HepG2 (cell line): ENCODE measurements at regions not wholly inside any gene's neighbourhood (a gene's known extent, or its start where the extent isn't known, plus 50 kb on each side); places are given as distances from the start of the nearest gene placed in this dataset.

Source experiments
- ATAC-seq: fragments of 200-7000 bp; cut with Tn5 transposase; 3 replicates; pipeline ENCODE4 v1.9.1; 2020; ENCODE audit warnings: mild to moderate bottlenecking, moderate library complexity
- BruUV-seq: library from RNA; stranded (reverse); fragments of 400-500 nt; replicated peaks from 2 replicates; lab custom pipeline; 2021; lab: Mats Ljungman, UMichigan
- CTCF ChIA-PET: fragments of 300-600 bp; formaldehyde crosslinking; extraction: SDS; loops from one replicate; lab custom pipeline; 2021; ENCODE audit warnings: low total read pairs, inconsistent platforms, low intra/inter-chr PET ratio; lab: Yijun Ruan, JAX
- POLR2A ChIA-PET: fragments of 350-600 bp; sonication (Branson Sonifier 250); formaldehyde crosslinking; loops from one replicate; lab custom pipeline; 2020; ENCODE audit warnings: antibody characterized with exemption, inconsistent platforms; lab: Yijun Ruan, JAX
- DNase-seq: peaks from one replicate; pipeline ENCODE4 v3.0.0-alpha.2; 2015; ENCODE audit warnings: low spot score
- FAIRE-seq: peaks from 3 replicates; lab custom pipeline; 2011; peaks lifted over from hg19 to GRCh38; lab: Jason Lieb, UNC
- H2AFZ ChIP-seq: one replicate; pipeline ENCODE4 v1.6.1; 2011; ENCODE audit warnings: low read length, inconsistent platforms
- H3K27ac ChIP-seq: fragments of 300-600 bp; 3 replicates; pipeline ENCODE4 v1.8.0; 2011; ENCODE audit warnings: mixed run types, mild to moderate bottlenecking, mixed read lengths, low read length, inconsistent platforms; ENCODE audit not compliant: insufficient read depth; ENCODE audit errors: extremely low read length
- H3K27me3 ChIP-seq, 2 experiments: fragments of 200-600 bp in 1 of 2; 2 replicates in 1 of 2; 3 replicates in 1 of 2; pipeline versions ENCODE4 v1.6.0 to v1.8.0; 2011; ENCODE audit warnings: low read length in 2 of 2, mild to moderate bottlenecking in 2 of 2, moderate library complexity in 2 of 2, inconsistent platforms in 1 of 2; ENCODE audit not compliant: insufficient read depth in 2 of 2, control insufficient read depth in 1 of 2
- H3K36me3 ChIP-seq, 2 experiments: fragments of 200-600 bp in 1 of 2; replicated peaks in 1 of 2; 2 replicates in 1 of 2; 3 replicates in 1 of 2; pipeline versions ENCODE4 v1.5.1 to v1.8.0; 2011; ENCODE audit warnings: low read length in 2 of 2, inconsistent platforms in 1 of 2; ENCODE audit not compliant: insufficient read depth in 2 of 2, control insufficient read depth in 1 of 2
- H3K4me1 ChIP-seq: 2 replicates; pipeline ENCODE4 v1.5.1; 2012; ENCODE audit warnings: low read length, inconsistent platforms; ENCODE audit not compliant: insufficient read depth
- H3K4me2 ChIP-seq: 2 replicates; pipeline ENCODE4 v1.6.0; 2011; ENCODE audit warnings: low read depth, low read length, inconsistent platforms
- H3K4me3 ChIP-seq, 3 experiments: fragments of 200-600 bp in 1 of 3; sonication (generic), shearing (Covaris generic) in 1 of 3; replicated peaks in 1 of 3; 2 replicates each; pipeline ENCODE4 v1.5.1; 2011 to 2016; ENCODE audit warnings: low read length in 3 of 3, inconsistent platforms in 2 of 3, low read depth in 2 of 3, mild to moderate bottlenecking in 2 of 3, control low read depth in 1 of 3, mixed read lengths in 1 of 3; ENCODE audit not compliant: insufficient read depth in 1 of 3
- H3K79me2 ChIP-seq: one replicate; pipeline ENCODE4 v1.6.1; 2011; ENCODE audit warnings: low read length, inconsistent platforms; ENCODE audit not compliant: insufficient read depth
- H3K9ac ChIP-seq: 2 replicates; pipeline ENCODE4 v1.6.0; 2011; ENCODE audit warnings: mild to moderate bottlenecking, low read depth, low read length, inconsistent platforms; ENCODE audit not compliant: insufficient read depth
- H3K9me3 ChIP-seq: 2 replicates; pipeline ENCODE4 v1.5.1; 2012; ENCODE audit warnings: mild to moderate bottlenecking, low read length
- H4K20me1 ChIP-seq: 2 replicates; pipeline ENCODE4 v1.6.0; 2011; ENCODE audit warnings: inconsistent platforms, mild to moderate bottlenecking, low read length, moderate library complexity; ENCODE audit not compliant: insufficient read depth
- BCL6 ChIP-seq: IDR thresholded peaks from 2 replicates; pipeline ENCODE4 v1.6.1; 2016; ENCODE audit warnings: missing genetic modification reagents, missing compliant biosample characterization
- GPN1 ChIP-seq: sonication (generic); formaldehyde crosslinking; IDR thresholded peaks from 2 replicates; pipeline ENCODE4 v1.5.1; 2020; ENCODE audit warnings: missing genetic modification reagents, borderline replicate concordance
- KDM3A ChIP-seq: IDR thresholded peaks from 2 replicates; pipeline ENCODE4 v1.6.1; 2018; ENCODE audit warnings: low read depth, missing compliant biosample characterization
- PCBP1 ChIP-seq: fragments of 200-400 bp; formaldehyde crosslinking; IDR thresholded peaks from 2 replicates; pipeline ENCODE4 v1.6.1; 2017; ENCODE audit warnings: mild to moderate bottlenecking, low read depth, low read length, borderline replicate concordance
- RCOR2 ChIP-seq: IDR thresholded peaks from 2 replicates; pipeline ENCODE4 v1.6.1; 2016; ENCODE audit warnings: missing biosample characterization, missing genetic modification reagents
- SIN3A ChIP-seq: IDR thresholded peaks from 2 replicates; pipeline ENCODE4 v1.6.1; 2011; ENCODE audit warnings: low read depth, mild to moderate bottlenecking, control low read depth, low read length, borderline replicate concordance
- SNAPC2 ChIP-seq: sonication (generic); formaldehyde crosslinking; IDR thresholded peaks from 2 replicates; pipeline ENCODE4 v1.8.1; 2022; ENCODE audit warnings: mild to moderate bottlenecking, missing genetic modification reagents
- ZKSCAN1 ChIP-seq: fragments of 150-350 bp; IDR thresholded peaks from 2 replicates; pipeline ENCODE4 v1.6.1; 2014; ENCODE audit warnings: low read length
- ZNF17 ChIP-seq: sonication (generic); formaldehyde crosslinking; IDR thresholded peaks from 2 replicates; pipeline ENCODE4 v1.5.0; 2020; ENCODE audit warnings: mild to moderate bottlenecking, missing genetic modification reagents
- ZNF256 ChIP-seq: sonication (generic); formaldehyde crosslinking; conservative IDR thresholded peaks from 2 replicates; pipeline ENCODE4 v1.4.0; 2020; ENCODE audit warnings: missing genetic modification reagents
- ZNF451 ChIP-seq: sonication (generic); formaldehyde crosslinking; IDR thresholded peaks from 2 replicates; pipeline ENCODE4 v1.5.0; 2020; ENCODE audit warnings: mild to moderate bottlenecking, missing genetic modification reagents
- ZNF878 ChIP-seq: sonication (generic); formaldehyde crosslinking; IDR thresholded peaks from 2 replicates; pipeline ENCODE4 v1.8.1; 2023; ENCODE audit warnings: mild to moderate bottlenecking, missing genetic modification reagents, moderate library complexity
- ZZZ3 ChIP-seq: sonication (generic); formaldehyde crosslinking; IDR thresholded peaks from 2 replicates; pipeline ENCODE4 v1.4.0; 2020; ENCODE audit warnings: missing genetic modification reagents, mild to moderate bottlenecking, borderline replicate concordance
- WGBS: methylation state at CpG from one replicate; pipeline ENCODE4 v1.1.6; 2017; ENCODE audit warnings: low lambda C conversion rate; 5-methylcytosine and 5-hydroxymethylcytosine counted together
- in situ Hi-C: cut with HindIII; loops from 2 replicates; pipeline ENCODE4 v1.10.0; 2017; ENCODE audit warnings: low pct_unique_long_range_greater_than_20kb; ENCODE audit not compliant: extremely low pct_ligation_motif_present
- intact Hi-C: fragments of 100-400 bp; cut with micrococcal nuclease; formaldehyde crosslinking; loops from one replicate; pipeline ENCODE4 v1.10.0; 2022; ENCODE audit not compliant: unreplicated experiment
- TF ChIP-seq, protein P1 (sequence below): sonication (generic); formaldehyde crosslinking; IDR thresholded peaks from 2 replicates; pipeline ENCODE4 v1.4.0; 2020; ENCODE audit warnings: mild to moderate bottlenecking, missing genetic modification reagents
- TF ChIP-seq, protein P2 (sequence below): sonication (generic); formaldehyde crosslinking; IDR thresholded peaks from 2 replicates; pipeline ENCODE4 v1.9.0; 2021; ENCODE audit warnings: missing genetic modification reagents, mild to moderate bottlenecking, borderline replicate concordance
- TF ChIP-seq, protein P3 (sequence below): sonication (generic); formaldehyde crosslinking; IDR thresholded peaks from 2 replicates; pipeline ENCODE4 v1.5.1; 2020; ENCODE audit warnings: missing genetic modification reagents, mild to moderate bottlenecking, borderline replicate concordance

DNA sequence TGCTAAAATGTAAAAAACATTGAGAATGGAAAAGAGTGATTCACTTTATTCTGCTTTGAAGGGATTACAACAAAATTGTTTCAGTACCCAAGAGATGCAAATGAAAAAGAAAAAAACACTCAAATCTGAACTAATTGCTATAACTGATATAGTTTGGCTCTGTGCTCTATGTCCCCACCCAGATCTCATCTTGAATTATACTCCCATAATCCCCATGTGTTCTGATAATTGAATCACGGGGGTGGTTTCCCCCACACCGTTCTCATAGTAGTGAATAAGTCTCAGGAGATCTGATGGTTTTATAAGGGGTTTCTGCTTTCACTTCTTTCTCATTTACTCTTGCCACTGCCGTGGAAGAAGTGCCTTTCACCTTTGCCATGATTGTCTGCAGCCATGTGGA is 213.6 kb upstream of the GALNTL6 start:
- no TSS peak for BruUV-seq
- no peak for TF ChIP-seq SNAPC2 (CRISPR knock-in tag)
- no peak for TF ChIP-seq ZNF451
- TF ChIP-seq ZNF878 (CRISPR knock-in tag), result no peak
- TF ChIP-seq BCL6 (CRISPR knock-in tag), result no peak
- TF ChIP-seq RCOR2, result no peak
- TF ChIP-seq GPN1 (CRISPR knock-in tag), result no peak
- no peak for TF ChIP-seq ZKSCAN1
- TF ChIP-seq PCBP1, result no peak
- TF ChIP-seq ZZZ3 (CRISPR knock-in tag), result no peak
- TF ChIP-seq, all 625 proteins: peak for 0
- in situ Hi-C loops, result no loop called here
- H3K4me2 ChIP-seq, result no peak overlapping the region
- no peak overlapping the region for H3K4me3 ChIP-seq
- H3K27ac ChIP-seq, result no peak overlapping the region
- no peaks in the 10 kb centered on the region for H3K79me2 ChIP-seq
- DNase-seq, result no peak
- ATAC-seq, result no peak
- ChIA-PET CTCF (no interaction called here), POLR2A (no interaction called here)
- H2AFZ ChIP-seq, result no peak overlapping the region
- no peak overlapping the region for H3K9ac ChIP-seq
- H3K36me3 ChIP-seq, result no peaks in the 10 kb centered on the region
- no peaks in the 10 kb centered on the region for H3K9me3 ChIP-seq
- H3K4me1 ChIP-seq, result no peaks in the 10 kb centered on the region
- 0% methylated on average over 3 of the region's 3 CpGs for WGBS
- FAIRE-seq, result no peak
- H3K27me3 ChIP-seq, result no peaks in the 10 kb centered on the region
- intact Hi-C loops, result no loop called here
- no peaks in the 10 kb centered on the region for H4K20me1 ChIP-seq

DNA sequence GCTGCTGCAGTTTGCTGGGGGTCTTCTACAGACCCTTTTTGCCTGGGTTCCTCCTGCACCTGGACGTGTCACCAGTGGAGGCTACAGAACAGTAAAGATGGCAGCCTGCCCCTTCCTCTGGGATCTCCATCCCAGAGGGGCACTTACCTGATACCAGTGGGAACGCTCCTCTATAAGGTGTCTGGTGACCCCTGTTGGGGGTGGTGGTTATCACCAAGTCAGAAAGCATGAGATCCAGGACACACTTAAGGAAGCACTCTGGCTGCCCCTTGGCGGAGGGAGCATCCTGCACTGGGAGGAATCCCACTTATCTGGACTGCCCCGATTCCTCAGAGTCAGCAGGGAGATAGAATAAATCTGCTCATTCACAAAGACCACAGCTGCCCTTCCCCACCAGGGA is 218.9 kb upstream of the GALNTL6 start:
- no peak for ATAC-seq
- TF ChIP-seq, protein P1, sequence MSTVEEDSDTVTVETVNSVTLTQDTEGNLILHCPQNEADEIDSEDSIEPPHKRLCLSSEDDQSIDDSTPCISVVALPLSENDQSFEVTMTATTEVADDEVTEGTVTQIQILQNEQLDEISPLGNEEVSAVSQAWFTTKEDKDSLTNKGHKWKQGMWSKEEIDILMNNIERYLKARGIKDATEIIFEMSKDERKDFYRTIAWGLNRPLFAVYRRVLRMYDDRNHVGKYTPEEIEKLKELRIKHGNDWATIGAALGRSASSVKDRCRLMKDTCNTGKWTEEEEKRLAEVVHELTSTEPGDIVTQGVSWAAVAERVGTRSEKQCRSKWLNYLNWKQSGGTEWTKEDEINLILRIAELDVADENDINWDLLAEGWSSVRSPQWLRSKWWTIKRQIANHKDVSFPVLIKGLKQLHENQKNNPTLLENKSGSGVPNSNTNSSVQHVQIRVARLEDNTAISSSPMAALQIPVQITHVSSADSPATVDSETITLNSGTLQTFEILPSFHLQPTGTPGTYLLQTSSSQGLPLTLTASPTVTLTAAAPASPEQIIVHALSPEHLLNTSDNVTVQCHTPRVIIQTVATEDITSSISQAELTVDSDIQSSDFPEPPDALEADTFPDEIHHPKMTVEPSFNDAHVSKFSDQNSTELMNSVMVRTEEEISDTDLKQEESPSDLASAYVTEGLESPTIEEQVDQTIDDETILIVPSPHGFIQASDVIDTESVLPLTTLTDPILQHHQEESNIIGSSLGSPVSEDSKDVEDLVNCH (CRISPR knock-in tag), result no peak
- no peak for TF ChIP-seq KDM3A
- TF ChIP-seq ZNF256 (CRISPR knock-in tag), result no peak
- TF ChIP-seq, protein P2, sequence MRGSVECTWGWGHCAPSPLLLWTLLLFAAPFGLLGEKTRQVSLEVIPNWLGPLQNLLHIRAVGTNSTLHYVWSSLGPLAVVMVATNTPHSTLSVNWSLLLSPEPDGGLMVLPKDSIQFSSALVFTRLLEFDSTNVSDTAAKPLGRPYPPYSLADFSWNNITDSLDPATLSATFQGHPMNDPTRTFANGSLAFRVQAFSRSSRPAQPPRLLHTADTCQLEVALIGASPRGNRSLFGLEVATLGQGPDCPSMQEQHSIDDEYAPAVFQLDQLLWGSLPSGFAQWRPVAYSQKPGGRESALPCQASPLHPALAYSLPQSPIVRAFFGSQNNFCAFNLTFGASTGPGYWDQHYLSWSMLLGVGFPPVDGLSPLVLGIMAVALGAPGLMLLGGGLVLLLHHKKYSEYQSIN (CRISPR knock-in tag), result no peak
- no peak for TF ChIP-seq SIN3A
- TF ChIP-seq, protein P3, sequence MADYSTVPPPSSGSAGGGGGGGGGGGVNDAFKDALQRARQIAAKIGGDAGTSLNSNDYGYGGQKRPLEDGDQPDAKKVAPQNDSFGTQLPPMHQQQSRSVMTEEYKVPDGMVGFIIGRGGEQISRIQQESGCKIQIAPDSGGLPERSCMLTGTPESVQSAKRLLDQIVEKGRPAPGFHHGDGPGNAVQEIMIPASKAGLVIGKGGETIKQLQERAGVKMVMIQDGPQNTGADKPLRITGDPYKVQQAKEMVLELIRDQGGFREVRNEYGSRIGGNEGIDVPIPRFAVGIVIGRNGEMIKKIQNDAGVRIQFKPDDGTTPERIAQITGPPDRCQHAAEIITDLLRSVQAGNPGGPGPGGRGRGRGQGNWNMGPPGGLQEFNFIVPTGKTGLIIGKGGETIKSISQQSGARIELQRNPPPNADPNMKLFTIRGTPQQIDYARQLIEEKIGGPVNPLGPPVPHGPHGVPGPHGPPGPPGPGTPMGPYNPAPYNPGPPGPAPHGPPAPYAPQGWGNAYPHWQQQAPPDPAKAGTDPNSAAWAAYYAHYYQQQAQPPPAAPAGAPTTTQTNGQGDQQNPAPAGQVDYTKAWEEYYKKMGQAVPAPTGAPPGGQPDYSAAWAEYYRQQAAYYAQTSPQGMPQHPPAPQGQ (CRISPR knock-in tag), result no peak
- TF ChIP-seq ZNF17, result no peak

More for the DNA sequence above, 218.9 kb upstream of the GALNTL6 start:
- no peak overlapping the region for H2AFZ ChIP-seq
- DNase-seq (no peak), FAIRE-seq (no peak)
- H3K4me3 ChIP-seq, result no peak overlapping the region
- no TSS peak for BruUV-seq
- no peak overlapping the region for H3K4me2 ChIP-seq
- 6% methylated on average over 3 of the region's 4 CpGs for WGBS
- ChIA-PET CTCF (no interaction called here), POLR2A (no interaction called here)
- in situ Hi-C loops, result no loop called here
- H3K79me2 ChIP-seq, result no peaks in the 10 kb centered on the region
- no peaks in the 10 kb centered on the region for H4K20me1 ChIP-seq
- H3K9ac ChIP-seq, result no peak overlapping the region
- no peaks in the 10 kb centered on the region for H3K27me3 ChIP-seq
- H3K27ac ChIP-seq, result no peak overlapping the region
- intact Hi-C loops, result no loop called here
- no peaks in the 10 kb centered on the region for H3K9me3 ChIP-seq
- no peaks in the 10 kb centered on the region for H3K4me1 ChIP-seq
- no peaks in the 10 kb centered on the region for H3K36me3 ChIP-seq
